HEK293 (cell line): ENCODE measurements at regions not wholly inside any gene's neighbourhood (a gene's known extent, or its start where the extent isn't known, plus 50 kb on each side); places are given as distances from the start of the nearest gene placed in this dataset.
"Not testable (repeated sequence)": the region's sequence is repeated elsewhere in the genome, so short reads cannot be mapped to it uniquely, and the experiment has no call there.

Experiments
- CTCF ChIA-PET: fragments of 350-600 bp; formaldehyde crosslinking; extraction: SDS; loops from one replicate; lab custom pipeline; 2021; ENCODE audit warnings: antibody characterized with exemption; lab: Yijun Ruan, JAX
- POLR2A ChIA-PET: fragments of 300-600 bp; formaldehyde crosslinking; extraction: SDS; loops from one replicate; lab custom pipeline; 2020; ENCODE audit warnings: antibody characterized with exemption, inconsistent platforms; lab: Yijun Ruan, JAX
- H3K27ac ChIP-seq: fragments of 200-500 bp; sonication (Bioruptor generic); 2 replicates; pipeline ENCODE4 v1.5.1; 2014; ENCODE audit warnings: low read depth, low read length, control low read depth, inconsistent platforms; ENCODE audit errors: extremely low read depth
- H3K36me3 ChIP-seq, 2 experiments: fragments of 200-500 bp in 1 of 2; sonication (Bioruptor generic) in 1 of 2; 1 replicate in 1 of 2; 2 replicates in 1 of 2; pipeline ENCODE4 v1.5.1; 2014 to 2017; ENCODE audit warnings: inconsistent platforms in 2 of 2, low read length in 2 of 2; ENCODE audit not compliant: control insufficient read depth in 2 of 2, insufficient read depth in 1 of 2
- H3K4me1 ChIP-seq: fragments of 200-500 bp; sonication (Bioruptor generic); 2 replicates; pipeline ENCODE4 v1.5.1; 2014; ENCODE audit warnings: mild to moderate bottlenecking, low read length, inconsistent platforms; ENCODE audit not compliant: control insufficient read depth, insufficient read depth
- H3K4me3 ChIP-seq: 2 replicates; pipeline ENCODE4 v1.5.1; 2011; ENCODE audit warnings: low read depth, mild to moderate bottlenecking, control low read depth, low read length, moderate library complexity
- H3K9me3 ChIP-seq: fragments of 200-500 bp; sonication (Bioruptor generic); 2 replicates; pipeline ENCODE4 v1.5.1; 2014; ENCODE audit warnings: low read depth, low read length, inconsistent platforms; ENCODE audit not compliant: control insufficient read depth, insufficient read depth
- HOXA7 ChIP-seq: sonication (generic); formaldehyde crosslinking; IDR thresholded peaks from 2 replicates; pipeline ENCODE4 v1.8.1; 2022; ENCODE audit warnings: missing genetic modification reagents, borderline replicate concordance
- IKZF3 ChIP-seq: fragments of 450-650 bp; IDR thresholded peaks from 2 replicates; pipeline ENCODE4 v1.5.0; 2018; ENCODE audit warnings: missing biosample characterization, mild to moderate bottlenecking, missing genetic modification characterization, moderate library complexity
- KLF10 ChIP-seq: fragments of 450-650 bp; IDR thresholded peaks from 2 replicates; pipeline ENCODE4 v1.5.1; 2018; ENCODE audit warnings: missing biosample characterization, mild to moderate bottlenecking, missing genetic modification characterization
- KLF7 ChIP-seq: fragments of 450-650 bp; formaldehyde crosslinking; IDR thresholded peaks from 2 replicates; pipeline ENCODE4 v1.5.1; 2016; ENCODE audit warnings: missing biosample characterization, missing genetic modification characterization, borderline replicate concordance
- PATZ1 ChIP-seq: fragments of 450-650 bp; formaldehyde crosslinking; IDR thresholded peaks from 2 replicates; pipeline ENCODE4 v1.5.1; 2016; ENCODE audit warnings: missing biosample characterization, missing genetic modification characterization
- RBAK ChIP-seq: fragments of 450-650 bp; formaldehyde crosslinking; IDR thresholded peaks from 2 replicates; pipeline ENCODE4 v1.5.1; 2016; ENCODE audit warnings: missing biosample characterization, missing genetic modification characterization
- ZBTB6 ChIP-seq: fragments of 450-650 bp; formaldehyde crosslinking; IDR thresholded peaks from 2 replicates; pipeline ENCODE4 v1.5.1; 2017; ENCODE audit warnings: missing biosample characterization, missing genetic modification characterization
- ZEB2 ChIP-seq: fragments of 450-650 bp; formaldehyde crosslinking; IDR thresholded peaks from 2 replicates; pipeline ENCODE4 v1.5.1; 2016; ENCODE audit warnings: missing biosample characterization, missing genetic modification characterization
- ZNF114 ChIP-seq: fragments of 450-650 bp; formaldehyde crosslinking; IDR thresholded peaks from 2 replicates; pipeline ENCODE4 v1.5.0; 2017; ENCODE audit warnings: missing biosample characterization, missing genetic modification characterization
- ZNF274 ChIP-seq, 2 experiments: fragments of 200-500 bp in 1 of 2; fragments of 450-650 bp in 1 of 2; sonication (Bioruptor generic) in 1 of 2; formaldehyde crosslinking in 1 of 2; IDR thresholded peaks; 2 replicates each; pipeline versions ENCODE4 v1.5.1 to v1.6.1; 2014 to 2016; ENCODE audit warnings: borderline replicate concordance in 1 of 2, inconsistent platforms in 1 of 2, low read length in 1 of 2, missing biosample characterization in 1 of 2, missing genetic modification characterization in 1 of 2
- ZNF529 ChIP-seq: fragments of 450-650 bp; formaldehyde crosslinking; IDR thresholded peaks from 2 replicates; pipeline ENCODE4 v1.5.1; 2017; ENCODE audit warnings: missing genetic modification characterization, missing biosample characterization; ENCODE audit not compliant: insufficient replicate concordance
- ZNF548 ChIP-seq: fragments of 450-650 bp; formaldehyde crosslinking; IDR thresholded peaks from 2 replicates; pipeline ENCODE4 v1.5.1; 2016; ENCODE audit warnings: missing biosample characterization, missing genetic modification characterization
- ZNF555 ChIP-seq: fragments of 450-650 bp; formaldehyde crosslinking; conservative IDR thresholded peaks from 2 replicates; pipeline ENCODE4 v1.5.1; 2017; ENCODE audit warnings: missing biosample characterization, mild to moderate bottlenecking, missing genetic modification characterization, inconsistent platforms
- ZNF645 ChIP-seq: fragments of 450-650 bp; formaldehyde crosslinking; IDR thresholded peaks from 2 replicates; pipeline ENCODE4; 2016; ENCODE audit warnings: missing biosample characterization, missing genetic modification characterization
- ZNF677 ChIP-seq: fragments of 450-650 bp; IDR thresholded peaks from 2 replicates; pipeline ENCODE4 v1.5.0; 2018; ENCODE audit warnings: missing biosample characterization, mild to moderate bottlenecking, missing genetic modification characterization, moderate library complexity
- ZNF747 ChIP-seq: fragments of 450-650 bp; formaldehyde crosslinking; IDR thresholded peaks from 2 replicates; pipeline ENCODE4 v1.5.1; 2016; ENCODE audit warnings: missing biosample characterization, missing genetic modification characterization

- ChIA-PET POLR2A (no interaction called here), CTCF (interaction anchor here (0.7 to 1.7 kb wide), 7 partner anchors 9 to 445 kb away, joined by 3 to 5 read pairs (median 3); no protein-coding TSS in a partner anchor)
- Histone ChIP-seq H3K4me3 (no peak overlapping the region), H3K36me3 (no peaks in the 10 kb centered on the region), H3K4me1 (no peaks in the 10 kb centered on the region), H3K9me3 (no peaks in the 10 kb centered on the region), H3K27ac (no peak overlapping the region)
- TF ChIP-seq HOXA7 (CRISPR knock-in tag), result no peak
- no peak for TF ChIP-seq ZNF114
These were observed 161.9 kb upstream of the ARHGAP42 start for GRCh38 chr11:100525197-100525596.

GRCh38 chr11:100525635-100526034 lies 161.5 kb upstream of the ARHGAP42 start:
- POLR2A ChIA-PET, result no interaction called here
- Histone ChIP-seq H3K36me3 (no peaks in the 10 kb centered on the region), H3K4me1 (no peaks in the 10 kb centered on the region), H3K27ac (no peak overlapping the region), H3K9me3 (no peaks in the 10 kb centered on the region)
- no peak for TF ChIP-seq ZEB2
- TF ChIP-seq ZNF274 (IDR thresholded peaks at IDR 0.05; ENCODE audit: low read length), result no peak
- TF ChIP-seq ZNF274 (tag by site-specific recombination; IDR thresholded peaks at IDR 0.05; ENCODE audit: borderline replicate concordance), result no peak
- TF ChIP-seq ZNF548 (tag by site-specific recombination), result no peak
- no peak for TF ChIP-seq RBAK (tag by site-specific recombination)
- TF ChIP-seq ZNF645, result no peak
- no peak for TF ChIP-seq KLF10 (tag by site-specific recombination)
- TF ChIP-seq ZNF555, result no peak
- TF ChIP-seq ZNF747, result no peak
- TF ChIP-seq, all 188 proteins: peak for 0
- H3K4me3 ChIP-seq, result no peak overlapping the region
- CTCF ChIA-PET, result interaction anchor here (0.6 to 1.7 kb wide), 5 partner anchors 9 to 117 kb away, joined by 3 to 5 read pairs (median 3); no protein-coding TSS in a partner anchor

GRCh38 chr11:100528872-100529416 lies 158.1 kb upstream of the ARHGAP42 start:
- no peaks in the 10 kb centered on the region for H3K9me3 ChIP-seq
- TF ChIP-seq PATZ1, result no peak
- no peak for TF ChIP-seq ZNF677 (tag by site-specific recombination)
- TF ChIP-seq KLF7, result no peak
- TF ChIP-seq IKZF3, result no peak
- no peak for TF ChIP-seq ZBTB6 (tag by site-specific recombination)
- TF ChIP-seq ZNF529, result no peak
- no peaks in the 10 kb centered on the region for H3K36me3 ChIP-seq
- ChIA-PET POLR2A (no interaction called here), CTCF (no interaction called here)
- H3K4me1 ChIP-seq, result no peaks in the 10 kb centered on the region
- H3K4me3 ChIP-seq, result no peak overlapping the region
- no peak overlapping the region for H3K27ac ChIP-seq

GRCh38 chr11:100531290-100531689 lies 155.8 kb upstream of the ARHGAP42 start:
- H3K36me3 ChIP-seq, H3K9me3 ChIP-seq, H3K4me3 ChIP-seq, POLR2A ChIA-PET, CTCF ChIA-PET, H3K27ac ChIP-seq, H3K4me1 ChIP-seq: not testable (repeated sequence)
